ENCODE measurements at regions not wholly inside any gene's neighbourhood (a gene's known extent, or its start where the extent isn't known, plus 50 kb on each side); places are given as distances from the start of the nearest gene placed in this dataset.
A peak's percentile ranks its signal among the peaks of the same experiment; 100 is the strongest.

DNA sequence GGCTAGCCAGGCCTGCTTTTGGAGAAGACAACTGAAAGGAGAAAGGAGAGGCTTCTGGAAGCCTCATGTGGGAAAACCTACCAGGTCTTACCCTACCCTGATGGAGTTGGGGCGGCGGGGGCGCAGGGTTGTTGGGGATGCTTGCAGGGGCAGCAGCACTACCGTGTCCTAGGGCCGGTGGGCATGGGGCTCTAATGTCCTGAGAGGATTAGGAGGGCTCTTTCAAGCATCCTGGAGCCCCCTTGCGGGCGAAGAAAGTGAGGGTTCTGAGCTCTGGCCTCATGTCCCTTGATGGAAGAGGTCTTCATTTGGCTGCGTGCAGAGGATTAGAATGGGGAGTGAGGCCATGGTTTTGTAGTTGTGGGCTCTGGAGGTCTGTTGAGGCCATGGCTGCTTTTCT is 86.9 kb upstream of the PITX1 start:
- no peak overlapping the region for H3K4me3 ChIP-seq
- H3K36me3 ChIP-seq: no peaks in the 10 kb centered on the region
- DNase-seq (ENCODE audit: low spot score): no peak
- H3K9me3 ChIP-seq: no peaks in the 10 kb centered on the region
- TF ChIP-seq, protein P1, sequence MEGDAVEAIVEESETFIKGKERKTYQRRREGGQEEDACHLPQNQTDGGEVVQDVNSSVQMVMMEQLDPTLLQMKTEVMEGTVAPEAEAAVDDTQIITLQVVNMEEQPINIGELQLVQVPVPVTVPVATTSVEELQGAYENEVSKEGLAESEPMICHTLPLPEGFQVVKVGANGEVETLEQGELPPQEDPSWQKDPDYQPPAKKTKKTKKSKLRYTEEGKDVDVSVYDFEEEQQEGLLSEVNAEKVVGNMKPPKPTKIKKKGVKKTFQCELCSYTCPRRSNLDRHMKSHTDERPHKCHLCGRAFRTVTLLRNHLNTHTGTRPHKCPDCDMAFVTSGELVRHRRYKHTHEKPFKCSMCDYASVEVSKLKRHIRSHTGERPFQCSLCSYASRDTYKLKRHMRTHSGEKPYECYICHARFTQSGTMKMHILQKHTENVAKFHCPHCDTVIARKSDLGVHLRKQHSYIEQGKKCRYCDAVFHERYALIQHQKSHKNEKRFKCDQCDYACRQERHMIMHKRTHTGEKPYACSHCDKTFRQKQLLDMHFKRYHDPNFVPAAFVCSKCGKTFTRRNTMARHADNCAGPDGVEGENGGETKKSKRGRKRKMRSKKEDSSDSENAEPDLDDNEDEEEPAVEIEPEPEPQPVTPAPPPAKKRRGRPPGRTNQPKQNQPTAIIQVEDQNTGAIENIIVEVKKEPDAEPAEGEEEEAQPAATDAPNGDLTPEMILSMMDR (IDR thresholded peaks at IDR 0.05): no peak
- H3K27ac ChIP-seq: no peak overlapping the region
- no peaks in the 10 kb centered on the region for H3K4me1 ChIP-seq
- H3K27me3 ChIP-seq: no peaks in the 10 kb centered on the region

DNA sequence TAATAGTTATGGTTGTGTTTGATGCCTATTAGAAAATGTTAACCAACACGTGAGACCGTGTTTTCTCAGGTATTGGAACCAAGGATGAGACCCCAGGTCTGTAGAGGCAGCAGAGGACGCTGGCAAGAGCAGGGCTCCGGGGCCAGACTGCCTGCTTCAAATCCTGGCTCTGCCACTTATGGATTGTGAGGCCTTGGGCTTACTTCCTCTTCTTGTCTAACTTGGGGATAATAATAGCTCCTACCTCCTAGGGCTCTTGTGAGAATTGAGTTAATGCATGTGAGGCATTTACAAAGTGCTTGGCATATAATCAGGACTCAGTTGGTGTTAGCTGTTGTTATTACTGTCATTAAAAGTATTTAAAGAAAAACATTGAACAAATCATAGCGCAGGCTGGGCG is 85.5 kb upstream of the PITX1 start:
- Histone ChIP-seq H3K27me3 (no peaks in the 10 kb centered on the region), H3K27ac (no peak overlapping the region), H3K4me3 (no peak overlapping the region), H3K36me3 (no peaks in the 10 kb centered on the region), H3K9me3 (no peaks in the 10 kb centered on the region), H3K4me1 (no peaks in the 10 kb centered on the region)
- no peak for DNase-seq (ENCODE audit: low spot score)
- TF ChIP-seq, protein P1 (IDR thresholded peaks at IDR 0.05): no peak

- H3K4me3 ChIP-seq: no peak overlapping the region
- no peak overlapping the region for H3K27ac ChIP-seq
- no peaks in the 10 kb centered on the region for H3K4me1 ChIP-seq
- no peaks in the 10 kb centered on the region for H3K36me3 ChIP-seq
- TF ChIP-seq, protein P1 (IDR thresholded peaks at IDR 0.05): no peak
- no peaks in the 10 kb centered on the region for H3K9me3 ChIP-seq
- H3K27me3 ChIP-seq: no peaks in the 10 kb centered on the region
- DNase-seq (ENCODE audit: low spot score): no peak
Observed at GRCh38 chr5:135117590-135117989, 83.6 kb upstream of the PITX1 start.

DNA sequence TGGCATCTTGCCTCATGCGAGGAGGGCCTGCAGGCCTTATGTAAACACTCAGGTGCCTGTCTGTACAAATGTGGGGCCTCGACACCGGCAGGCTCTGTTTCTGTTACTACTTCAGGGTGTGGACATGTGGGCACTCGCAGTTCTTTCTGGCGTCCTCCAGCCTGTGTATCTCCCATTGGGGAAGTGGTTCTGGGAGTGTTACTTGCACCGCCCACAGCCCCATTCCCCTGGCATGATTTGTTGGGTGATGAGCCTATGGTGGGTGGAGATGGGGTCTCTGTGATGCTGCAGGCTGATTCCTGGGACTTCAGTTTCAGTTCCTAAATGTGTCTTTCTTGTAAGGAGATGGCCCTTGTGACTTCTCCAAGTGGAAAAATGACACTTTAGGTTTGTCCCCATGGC is 82.1 kb upstream of the PITX1 start:
- H3K27ac ChIP-seq: no peak overlapping the region
- DNase-seq (ENCODE audit: low spot score): peak; percentile 65

DNA sequence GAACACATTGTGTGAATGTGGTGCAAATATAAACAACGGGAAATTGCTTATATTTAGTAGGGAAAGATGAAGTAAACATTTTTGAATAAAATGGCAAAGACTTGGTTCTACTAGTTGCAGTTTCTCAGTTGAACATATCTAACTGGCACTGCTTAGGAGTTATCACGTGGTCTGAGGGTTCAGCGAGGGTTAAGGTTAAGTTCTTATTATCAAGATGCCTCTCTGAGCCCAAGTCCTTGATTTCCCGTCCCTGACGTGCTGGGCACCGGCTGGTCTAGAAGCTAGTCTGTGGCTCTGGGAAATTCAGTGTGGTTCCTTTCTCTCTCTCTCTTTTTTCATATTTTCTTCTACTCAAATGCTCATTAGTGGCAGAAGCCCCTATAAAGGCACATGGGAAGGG is 81.6 kb upstream of the PITX1 start:
- TF ChIP-seq, protein P1 (IDR thresholded peaks at IDR 0.05): no peak
- no peak for DNase-seq (ENCODE audit: low spot score)
- Histone ChIP-seq H3K27ac (no peak overlapping the region), H3K4me1 (no peaks in the 10 kb centered on the region), H3K9me3 (no peaks in the 10 kb centered on the region), H3K27me3 (no peaks in the 10 kb centered on the region), H3K4me3 (no peak overlapping the region), H3K36me3 (no peaks in the 10 kb centered on the region)

More for the DNA sequence above, 82.1 kb upstream of the PITX1 start:
- no peaks in the 10 kb centered on the region for H3K27me3 ChIP-seq
- no peaks in the 10 kb centered on the region for H3K9me3 ChIP-seq
- H3K4me1 ChIP-seq: no peaks in the 10 kb centered on the region
- TF ChIP-seq, protein P1 (IDR thresholded peaks at IDR 0.05): no peak
- no peaks in the 10 kb centered on the region for H3K36me3 ChIP-seq
- H3K4me3 ChIP-seq: no peak overlapping the region

DNA sequence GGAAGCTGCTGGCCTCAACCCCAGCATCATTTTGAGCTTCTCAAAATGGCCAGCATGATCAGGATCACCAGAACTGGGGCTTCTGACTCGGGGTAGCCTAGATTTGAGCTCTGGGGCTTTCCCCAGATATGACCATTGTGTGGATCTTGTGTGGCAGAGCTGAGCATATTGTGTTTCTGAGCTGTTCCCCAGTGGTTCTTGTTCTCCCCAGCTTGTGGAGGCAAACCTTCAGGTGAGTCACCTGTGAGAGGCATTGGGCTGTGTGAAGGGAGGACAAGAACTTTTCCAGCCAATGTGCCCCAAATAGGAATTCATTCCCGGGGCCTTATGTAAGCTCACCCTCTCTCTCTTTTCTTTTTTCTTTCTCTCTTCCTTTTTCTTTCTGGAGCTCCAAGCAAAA is 80.7 kb upstream of the PITX1 start:
- TF ChIP-seq, protein P1 (IDR thresholded peaks at IDR 0.05): no peak
- Histone ChIP-seq H3K4me1 (no peaks in the 10 kb centered on the region), H3K9me3 (no peaks in the 10 kb centered on the region), H3K27ac (no peak overlapping the region), H3K4me3 (no peak overlapping the region), H3K36me3 (no peaks in the 10 kb centered on the region), H3K27me3 (no peaks in the 10 kb centered on the region)
- DNase-seq (ENCODE audit: low spot score): no peak

Measured in right atrium auricular region (tissue), 2 donors.